ENCODE measurements at regions not wholly inside any gene's neighbourhood (a gene's known extent, or its start where the extent isn't known, plus 50 kb on each side); places are given as distances from the start of the nearest gene placed in this dataset.

GRCh38 chr1:242692988-242693387, 168.5 kb upstream of the PLD5 start:
- H3K9me2 ChIP-seq (ENCODE audit: insufficient read depth), result 0 out of 2 replicates have a peak, but pooled peaks cover 3% of the 10 kb centered on the region
- H3K4me2 ChIP-seq, result no peak overlapping the region
- 0 out of 3 replicates have a peak, but pooled peaks cover 3% of the 10 kb centered on the region for H3K36me3 Mint-ChIP-seq (ENCODE audit: low read depth)
- no peaks in the 10 kb centered on the region for H3F3A ChIP-seq (replicated peaks; ENCODE audit: low read depth)
- no peaks in the 10 kb centered on the region for H3K4me1 Mint-ChIP-seq
- no peaks in the 10 kb centered on the region for H3K79me2 ChIP-seq (replicated peaks; ENCODE audit: insufficient read depth)
- H3K27me3 ChIP-seq (ENCODE audit: insufficient read depth), result no peaks in the 10 kb centered on the region
- no peak overlapping the region for H3K4me3 Mint-ChIP-seq
- no peak overlapping the region for H3K27ac ChIP-seq (ENCODE audit: low read depth)
- TF ChIP-seq NANOG (IDR thresholded peaks at IDR 0.05; ENCODE audit: borderline replicate concordance), result no peak
- TF ChIP-seq ZNF331 (CRISPR knock-in tag; IDR thresholded peaks at IDR 0.05; ENCODE audit: low read depth), result no peak
- TF ChIP-seq EZH2phosphoT487 (IDR thresholded peaks at IDR 0.05; ENCODE audit: unreplicated experiment), result no peak
- TF ChIP-seq POLR2AphosphoS5 (IDR thresholded peaks at IDR 0.05; ENCODE audit: low read depth), result no peak
- TF ChIP-seq, protein P1, sequence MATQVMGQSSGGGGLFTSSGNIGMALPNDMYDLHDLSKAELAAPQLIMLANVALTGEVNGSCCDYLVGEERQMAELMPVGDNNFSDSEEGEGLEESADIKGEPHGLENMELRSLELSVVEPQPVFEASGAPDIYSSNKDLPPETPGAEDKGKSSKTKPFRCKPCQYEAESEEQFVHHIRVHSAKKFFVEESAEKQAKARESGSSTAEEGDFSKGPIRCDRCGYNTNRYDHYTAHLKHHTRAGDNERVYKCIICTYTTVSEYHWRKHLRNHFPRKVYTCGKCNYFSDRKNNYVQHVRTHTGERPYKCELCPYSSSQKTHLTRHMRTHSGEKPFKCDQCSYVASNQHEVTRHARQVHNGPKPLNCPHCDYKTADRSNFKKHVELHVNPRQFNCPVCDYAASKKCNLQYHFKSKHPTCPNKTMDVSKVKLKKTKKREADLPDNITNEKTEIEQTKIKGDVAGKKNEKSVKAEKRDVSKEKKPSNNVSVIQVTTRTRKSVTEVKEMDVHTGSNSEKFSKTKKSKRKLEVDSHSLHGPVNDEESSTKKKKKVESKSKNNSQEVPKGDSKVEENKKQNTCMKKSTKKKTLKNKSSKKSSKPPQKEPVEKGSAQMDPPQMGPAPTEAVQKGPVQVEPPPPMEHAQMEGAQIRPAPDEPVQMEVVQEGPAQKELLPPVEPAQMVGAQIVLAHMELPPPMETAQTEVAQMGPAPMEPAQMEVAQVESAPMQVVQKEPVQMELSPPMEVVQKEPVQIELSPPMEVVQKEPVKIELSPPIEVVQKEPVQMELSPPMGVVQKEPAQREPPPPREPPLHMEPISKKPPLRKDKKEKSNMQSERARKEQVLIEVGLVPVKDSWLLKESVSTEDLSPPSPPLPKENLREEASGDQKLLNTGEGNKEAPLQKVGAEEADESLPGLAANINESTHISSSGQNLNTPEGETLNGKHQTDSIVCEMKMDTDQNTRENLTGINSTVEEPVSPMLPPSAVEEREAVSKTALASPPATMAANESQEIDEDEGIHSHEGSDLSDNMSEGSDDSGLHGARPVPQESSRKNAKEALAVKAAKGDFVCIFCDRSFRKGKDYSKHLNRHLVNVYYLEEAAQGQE (IDR thresholded peaks at IDR 0.05; ENCODE audit: unreplicated experiment), result no peak
- no peak for TF ChIP-seq EZH2 (IDR thresholded peaks at IDR 0.05; ENCODE audit: low read depth, unreplicated experiment)
- H4K20me1 ChIP-seq (replicated peaks; ENCODE audit: insufficient read depth), result no peaks in the 10 kb centered on the region
- no peak overlapping the region for H3K27ac Mint-ChIP-seq
- H3K36me3 ChIP-seq (ENCODE audit: insufficient read depth), result 0 out of 2 replicates have a peak, but pooled peaks cover 5% of the 10 kb centered on the region
- DNase-seq (ENCODE audit: low spot score) (no peak), ATAC-seq (no peak)
- H3K27me3 Mint-ChIP-seq (ENCODE audit: insufficient read depth, low read depth, poor library complexity), result no peaks in the 10 kb centered on the region
- no peak overlapping the region for H3K4me3 ChIP-seq
- H2AFZ ChIP-seq, result no peak overlapping the region
- peaks cover 5% of the 10 kb centered on the region; the same call in 2 of the 3 replicates for H3K9me3 Mint-ChIP-seq
- H3K4me1 ChIP-seq (ENCODE audit: insufficient read depth), result no peaks in the 10 kb centered on the region

DNA sequence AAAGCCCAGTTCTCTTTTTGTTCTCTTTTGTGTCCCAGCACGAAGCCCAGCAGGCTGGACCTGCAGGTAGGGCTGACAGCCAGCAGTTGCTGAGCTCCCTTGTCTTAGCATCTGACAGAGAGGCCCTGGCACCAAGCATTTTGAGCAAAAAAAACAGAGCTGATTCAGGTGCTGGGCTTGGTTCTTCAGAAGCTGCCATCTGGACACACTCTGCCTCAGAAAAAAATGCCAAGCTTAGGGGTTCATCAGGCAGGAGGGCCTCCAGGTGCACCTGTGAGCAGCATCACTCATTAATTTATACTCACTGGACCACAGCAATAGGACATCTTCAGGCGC, 167.1 kb upstream of the PLD5 start:
- Histone ChIP-seq H3F3A (replicated peaks; ENCODE audit: low read depth) (no peaks in the 10 kb centered on the region), H4K20me1 (replicated peaks; ENCODE audit: insufficient read depth) (no peaks in the 10 kb centered on the region), H3K27me3 (ENCODE audit: insufficient read depth) (no peaks in the 10 kb centered on the region), H3K36me3 (ENCODE audit: insufficient read depth) (0 out of 2 replicates have a peak, but pooled peaks cover 5% of the 10 kb centered on the region), H3K4me3 (no peak overlapping the region), H2AFZ (no peak overlapping the region), H3K27ac (ENCODE audit: low read depth) (no peak overlapping the region), H3K4me1 (ENCODE audit: insufficient read depth) (no peaks in the 10 kb centered on the region), H3K79me2 (replicated peaks; ENCODE audit: insufficient read depth) (no peaks in the 10 kb centered on the region), H3K9me2 (ENCODE audit: insufficient read depth) (0 out of 2 replicates have a peak, but pooled peaks cover 2% of the 10 kb centered on the region), H3K4me2 (no peak overlapping the region)
- Mint-ChIP-seq H3K4me3 (no peak overlapping the region), H3K27ac (no peak overlapping the region), H3K27me3 (ENCODE audit: insufficient read depth, low read depth, poor library complexity) (no peaks in the 10 kb centered on the region), H3K9me3 (peaks cover 5% of the 10 kb centered on the region; the same call in 2 of the 3 replicates), H3K36me3 (ENCODE audit: low read depth) (0 out of 3 replicates have a peak, but pooled peaks cover 3% of the 10 kb centered on the region), H3K4me1 (no peaks in the 10 kb centered on the region)
- ATAC-seq (peak; percentile 57), DNase-seq (ENCODE audit: low spot score) (no peak)
- TF ChIP-seq, protein P2, sequence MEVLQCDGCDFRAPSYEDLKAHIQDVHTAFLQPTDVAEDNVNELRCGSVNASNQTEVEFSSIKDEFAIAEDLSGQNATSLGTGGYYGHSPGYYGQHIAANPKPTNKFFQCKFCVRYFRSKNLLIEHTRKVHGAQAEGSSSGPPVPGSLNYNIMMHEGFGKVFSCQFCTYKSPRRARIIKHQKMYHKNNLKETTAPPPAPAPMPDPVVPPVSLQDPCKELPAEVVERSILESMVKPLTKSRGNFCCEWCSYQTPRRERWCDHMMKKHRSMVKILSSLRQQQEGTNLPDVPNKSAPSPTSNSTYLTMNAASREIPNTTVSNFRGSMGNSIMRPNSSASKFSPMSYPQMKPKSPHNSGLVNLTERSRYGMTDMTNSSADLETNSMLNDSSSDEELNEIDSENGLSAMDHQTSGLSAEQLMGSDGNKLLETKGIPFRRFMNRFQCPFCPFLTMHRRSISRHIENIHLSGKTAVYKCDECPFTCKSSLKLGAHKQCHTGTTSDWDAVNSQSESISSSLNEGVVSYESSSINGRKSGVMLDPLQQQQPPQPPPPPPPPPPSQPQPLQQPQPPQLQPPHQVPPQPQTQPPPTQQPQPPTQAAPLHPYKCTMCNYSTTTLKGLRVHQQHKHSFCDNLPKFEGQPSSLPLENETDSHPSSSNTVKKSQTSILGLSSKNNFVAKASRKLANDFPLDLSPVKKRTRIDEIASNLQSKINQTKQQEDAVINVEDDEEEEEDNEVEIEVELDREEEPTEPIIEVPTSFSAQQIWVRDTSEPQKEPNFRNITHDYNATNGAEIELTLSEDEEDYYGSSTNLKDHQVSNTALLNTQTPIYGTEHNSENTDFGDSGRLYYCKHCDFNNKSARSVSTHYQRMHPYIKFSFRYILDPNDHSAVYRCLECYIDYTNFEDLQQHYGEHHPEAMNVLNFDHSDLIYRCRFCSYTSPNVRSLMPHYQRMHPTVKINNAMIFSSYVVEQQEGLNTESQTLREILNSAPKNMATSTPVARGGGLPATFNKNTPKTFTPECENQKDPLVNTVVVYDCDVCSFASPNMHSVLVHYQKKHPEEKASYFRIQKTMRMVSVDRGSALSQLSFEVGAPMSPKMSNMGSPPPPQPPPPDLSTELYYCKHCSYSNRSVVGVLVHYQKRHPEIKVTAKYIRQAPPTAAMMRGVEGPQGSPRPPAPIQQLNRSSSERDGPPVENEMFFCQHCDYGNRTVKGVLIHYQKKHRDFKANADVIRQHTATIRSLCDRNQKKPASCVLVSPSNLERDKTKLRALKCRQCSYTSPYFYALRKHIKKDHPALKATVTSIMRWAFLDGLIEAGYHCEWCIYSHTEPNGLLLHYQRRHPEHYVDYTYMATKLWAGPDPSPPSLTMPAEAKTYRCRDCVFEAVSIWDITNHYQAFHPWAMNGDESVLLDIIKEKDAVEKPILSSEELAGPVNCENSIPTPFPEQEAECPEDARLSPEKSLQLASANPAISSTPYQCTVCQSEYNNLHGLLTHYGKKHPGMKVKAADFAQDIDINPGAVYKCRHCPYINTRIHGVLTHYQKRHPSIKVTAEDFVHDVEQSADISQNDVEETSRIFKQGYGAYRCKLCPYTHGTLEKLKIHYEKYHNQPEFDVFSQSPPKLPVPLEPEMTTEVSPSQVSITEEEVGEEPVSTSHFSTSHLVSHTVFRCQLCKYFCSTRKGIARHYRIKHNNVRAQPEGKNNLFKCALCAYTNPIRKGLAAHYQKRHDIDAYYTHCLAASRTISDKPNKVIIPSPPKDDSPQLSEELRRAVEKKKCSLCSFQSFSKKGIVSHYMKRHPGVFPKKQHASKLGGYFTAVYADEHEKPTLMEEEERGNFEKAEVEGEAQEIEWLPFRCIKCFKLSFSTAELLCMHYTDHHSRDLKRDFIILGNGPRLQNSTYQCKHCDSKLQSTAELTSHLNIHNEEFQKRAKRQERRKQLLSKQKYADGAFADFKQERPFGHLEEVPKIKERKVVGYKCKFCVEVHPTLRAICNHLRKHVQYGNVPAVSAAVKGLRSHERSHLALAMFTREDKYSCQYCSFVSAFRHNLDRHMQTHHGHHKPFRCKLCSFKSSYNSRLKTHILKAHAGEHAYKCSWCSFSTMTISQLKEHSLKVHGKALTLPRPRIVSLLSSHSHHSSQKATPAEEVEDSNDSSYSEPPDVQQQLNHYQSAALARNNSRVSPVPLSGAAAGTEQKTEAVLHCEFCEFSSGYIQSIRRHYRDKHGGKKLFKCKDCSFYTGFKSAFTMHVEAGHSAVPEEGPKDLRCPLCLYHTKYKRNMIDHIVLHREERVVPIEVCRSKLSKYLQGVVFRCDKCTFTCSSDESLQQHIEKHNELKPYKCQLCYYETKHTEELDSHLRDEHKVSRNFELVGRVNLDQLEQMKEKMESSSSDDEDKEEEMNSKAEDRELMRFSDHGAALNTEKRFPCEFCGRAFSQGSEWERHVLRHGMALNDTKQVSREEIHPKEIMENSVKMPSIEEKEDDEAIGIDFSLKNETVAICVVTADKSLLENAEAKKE (CRISPR knock-in tag; IDR thresholded peaks at IDR 0.05), result no peak
- TF ChIP-seq, protein P3, sequence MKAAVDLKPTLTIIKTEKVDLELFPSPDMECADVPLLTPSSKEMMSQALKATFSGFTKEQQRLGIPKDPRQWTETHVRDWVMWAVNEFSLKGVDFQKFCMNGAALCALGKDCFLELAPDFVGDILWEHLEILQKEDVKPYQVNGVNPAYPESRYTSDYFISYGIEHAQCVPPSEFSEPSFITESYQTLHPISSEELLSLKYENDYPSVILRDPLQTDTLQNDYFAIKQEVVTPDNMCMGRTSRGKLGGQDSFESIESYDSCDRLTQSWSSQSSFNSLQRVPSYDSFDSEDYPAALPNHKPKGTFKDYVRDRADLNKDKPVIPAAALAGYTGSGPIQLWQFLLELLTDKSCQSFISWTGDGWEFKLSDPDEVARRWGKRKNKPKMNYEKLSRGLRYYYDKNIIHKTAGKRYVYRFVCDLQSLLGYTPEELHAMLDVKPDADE (IDR thresholded peaks at IDR 0.05), result no peak
- TF ChIP-seq EZH2phosphoT487 (IDR thresholded peaks at IDR 0.05; ENCODE audit: unreplicated experiment) (no peak), STAT1 (IDR thresholded peaks at IDR 0.05; ENCODE audit: unreplicated experiment) (no peak), CREB1 (CRISPR knock-in tag; IDR thresholded peaks at IDR 0.05; ENCODE audit: low read depth) (no peak)

Data from GM23338 (cell line).